Bronchial epithelial cell (primary cell): ENCODE measurements at regions not wholly inside any gene's neighbourhood (a gene's known extent, or its start where the extent isn't known, plus 50 kb on each side); places are given as distances from the start of the nearest gene placed in this dataset.

Source experiments
- DNase-seq: peaks from one replicate; pipeline ENCODE4 v3.0.0-alpha.2; 2010; ENCODE audit warnings: low read depth
- FAIRE-seq: peaks from 2 replicates; lab custom pipeline; 2011; peaks lifted over from hg19 to GRCh38; lab: Jason Lieb, UNC
- H3K27me3 ChIP-seq: 2 replicates; pipeline ENCODE4 v1.5.1; 2011; ENCODE audit warnings: low read length; ENCODE audit not compliant: control insufficient read depth, insufficient read depth
- H3K36me3 ChIP-seq: 2 replicates; pipeline ENCODE4 v1.5.1; 2011; ENCODE audit warnings: low read length; ENCODE audit not compliant: control insufficient read depth, insufficient read depth
- H3K4me3 ChIP-seq: 2 replicates; pipeline ENCODE4 v1.5.1; 2011; ENCODE audit warnings: mild to moderate bottlenecking, low read depth, low read length, control low read depth
- TF ChIP-seq, protein P1 (sequence below): IDR thresholded peaks from 2 replicates; pipeline ENCODE4 v1.5.1; 2011; ENCODE audit warnings: mild to moderate bottlenecking, moderate library complexity, low read length, control low read depth, inconsistent platforms; ENCODE audit not compliant: insufficient read depth, severe bottlenecking

DNA sequence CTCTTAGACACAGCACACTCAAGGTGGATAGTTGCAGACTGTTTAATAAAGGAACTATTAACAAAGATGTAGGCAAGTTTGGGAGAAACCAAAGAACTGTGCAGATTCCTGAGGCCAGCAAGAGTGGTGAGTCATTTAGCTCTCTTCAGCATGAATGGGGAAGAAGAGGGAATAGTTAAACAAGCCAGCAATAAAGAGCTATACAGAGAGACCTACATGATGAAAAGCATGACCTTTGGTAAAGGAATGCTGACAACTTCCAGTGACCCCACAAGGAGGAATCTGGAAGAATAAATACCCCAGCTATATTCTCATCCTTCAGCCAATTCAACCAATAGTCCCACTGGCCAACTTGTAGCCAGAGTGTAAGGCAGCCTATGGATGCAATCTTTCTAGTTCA lies 706.0 kb upstream of the GRAMD2B start:
- H3K27me3 ChIP-seq, result no peaks in the 10 kb centered on the region
- no peaks in the 10 kb centered on the region for H3K36me3 ChIP-seq
- TF ChIP-seq, protein P1, sequence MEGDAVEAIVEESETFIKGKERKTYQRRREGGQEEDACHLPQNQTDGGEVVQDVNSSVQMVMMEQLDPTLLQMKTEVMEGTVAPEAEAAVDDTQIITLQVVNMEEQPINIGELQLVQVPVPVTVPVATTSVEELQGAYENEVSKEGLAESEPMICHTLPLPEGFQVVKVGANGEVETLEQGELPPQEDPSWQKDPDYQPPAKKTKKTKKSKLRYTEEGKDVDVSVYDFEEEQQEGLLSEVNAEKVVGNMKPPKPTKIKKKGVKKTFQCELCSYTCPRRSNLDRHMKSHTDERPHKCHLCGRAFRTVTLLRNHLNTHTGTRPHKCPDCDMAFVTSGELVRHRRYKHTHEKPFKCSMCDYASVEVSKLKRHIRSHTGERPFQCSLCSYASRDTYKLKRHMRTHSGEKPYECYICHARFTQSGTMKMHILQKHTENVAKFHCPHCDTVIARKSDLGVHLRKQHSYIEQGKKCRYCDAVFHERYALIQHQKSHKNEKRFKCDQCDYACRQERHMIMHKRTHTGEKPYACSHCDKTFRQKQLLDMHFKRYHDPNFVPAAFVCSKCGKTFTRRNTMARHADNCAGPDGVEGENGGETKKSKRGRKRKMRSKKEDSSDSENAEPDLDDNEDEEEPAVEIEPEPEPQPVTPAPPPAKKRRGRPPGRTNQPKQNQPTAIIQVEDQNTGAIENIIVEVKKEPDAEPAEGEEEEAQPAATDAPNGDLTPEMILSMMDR, result no peak
- DNase-seq (peak; percentile 52), FAIRE-seq (no peak)
- H3K4me3 ChIP-seq, result no peak overlapping the region

DNA sequence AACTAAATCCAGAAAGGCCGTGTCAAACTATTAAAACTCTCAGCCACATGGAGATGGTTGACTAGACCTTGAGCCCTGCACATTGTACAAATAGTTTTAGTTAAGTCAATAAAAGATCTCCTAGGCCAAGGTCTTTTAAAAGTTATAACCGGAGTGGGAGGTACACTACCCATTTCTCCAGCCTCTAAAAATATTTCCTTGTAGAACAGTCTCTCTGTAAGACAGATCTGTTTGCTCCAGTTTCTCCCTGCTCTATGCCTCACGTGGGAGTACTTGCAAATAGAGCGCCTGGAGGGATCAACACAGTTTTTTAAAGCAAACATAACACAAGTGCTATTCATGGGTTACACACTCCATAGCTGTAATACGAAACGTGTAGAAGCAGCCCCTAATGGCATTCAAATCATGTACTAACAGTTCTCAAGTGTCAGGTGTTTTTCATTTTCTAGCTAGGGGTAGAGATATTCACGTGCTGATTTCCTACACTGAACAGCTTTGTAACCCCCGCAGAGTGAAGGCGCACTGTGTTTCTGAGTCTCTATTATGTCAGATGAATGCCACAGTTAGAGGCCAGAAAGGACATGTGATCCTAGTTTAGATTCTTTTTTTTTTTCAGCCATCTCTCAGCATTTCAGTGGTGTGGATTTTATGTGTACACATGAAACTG lies 703.4 kb upstream of the GRAMD2B start:
- DNase-seq (peak; percentile 90), FAIRE-seq (no peak)
- Histone ChIP-seq H3K36me3 (no peaks in the 10 kb centered on the region), H3K4me3 (no peak overlapping the region), H3K27me3 (no peaks in the 10 kb centered on the region)
- TF ChIP-seq, protein P1, result no peak

DNA sequence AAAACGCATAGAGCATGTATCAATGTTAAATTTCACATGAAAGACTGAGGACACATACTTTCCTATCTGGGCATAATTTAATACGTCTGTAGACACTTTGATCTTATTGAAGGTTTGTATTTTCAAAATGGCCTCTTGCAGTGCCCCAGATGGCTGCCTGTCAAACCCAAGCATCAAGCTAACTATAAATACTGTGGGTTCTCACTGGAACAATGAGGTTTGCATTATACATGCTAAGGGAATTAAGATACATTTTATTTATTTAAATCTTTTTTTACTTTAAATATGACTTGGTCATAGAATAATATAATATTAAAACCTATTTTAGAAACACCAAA lies 702.9 kb upstream of the GRAMD2B start:
- H3K27me3 ChIP-seq, result no peaks in the 10 kb centered on the region
- H3K36me3 ChIP-seq, result no peaks in the 10 kb centered on the region
- FAIRE-seq, result no peak
- TF ChIP-seq, protein P1, result no peak
- no peak overlapping the region for H3K4me3 ChIP-seq
- no peak for DNase-seq

DNA sequence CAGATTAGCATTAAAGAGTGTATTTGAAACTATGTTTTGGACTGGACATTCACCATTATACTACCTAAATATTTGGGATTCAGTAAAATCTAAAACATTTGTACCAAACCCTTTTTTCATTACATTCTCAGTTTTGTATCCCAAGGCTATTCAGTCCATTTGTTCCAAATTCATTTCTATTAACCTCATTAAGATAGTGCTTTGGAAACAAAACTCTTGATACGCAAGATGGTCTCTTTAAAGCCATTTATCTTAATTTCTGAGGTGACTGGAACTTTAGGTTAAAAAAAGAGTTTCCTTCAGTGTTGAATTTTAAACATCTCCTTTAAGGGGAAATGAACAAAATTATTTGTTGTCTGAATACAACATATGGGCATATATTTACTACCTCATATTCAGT lies 702.5 kb upstream of the GRAMD2B start:
- TF ChIP-seq, protein P1, result no peak
- H3K27me3 ChIP-seq, result no peaks in the 10 kb centered on the region
- FAIRE-seq (no peak), DNase-seq (no peak)
- H3K36me3 ChIP-seq, result no peaks in the 10 kb centered on the region
- H3K4me3 ChIP-seq, result no peak overlapping the region

DNA sequence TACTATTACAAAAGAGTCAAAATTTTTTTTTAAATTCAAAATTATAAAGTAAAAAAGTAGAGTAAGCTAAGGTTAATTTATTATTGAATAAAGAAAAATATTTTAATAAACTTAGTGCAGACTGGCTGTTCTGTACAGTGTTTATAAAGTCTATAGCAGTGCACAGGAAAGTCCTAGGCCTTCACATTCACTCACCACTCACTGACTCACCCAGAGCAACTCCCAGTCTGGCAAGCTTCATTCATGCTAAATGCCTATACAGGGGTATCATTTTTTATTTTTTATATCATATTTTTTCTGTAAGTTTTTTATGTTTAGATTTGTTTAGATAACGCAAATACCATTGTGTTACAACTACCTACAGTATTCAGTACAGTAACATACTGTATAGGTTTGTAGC lies 700.7 kb upstream of the GRAMD2B start:
- no peaks in the 10 kb centered on the region for H3K27me3 ChIP-seq
- DNase-seq (peak; percentile 40), FAIRE-seq (no peak)
- H3K4me3 ChIP-seq, result no peak overlapping the region
- TF ChIP-seq, protein P1, result no peak
- no peaks in the 10 kb centered on the region for H3K36me3 ChIP-seq

DNA sequence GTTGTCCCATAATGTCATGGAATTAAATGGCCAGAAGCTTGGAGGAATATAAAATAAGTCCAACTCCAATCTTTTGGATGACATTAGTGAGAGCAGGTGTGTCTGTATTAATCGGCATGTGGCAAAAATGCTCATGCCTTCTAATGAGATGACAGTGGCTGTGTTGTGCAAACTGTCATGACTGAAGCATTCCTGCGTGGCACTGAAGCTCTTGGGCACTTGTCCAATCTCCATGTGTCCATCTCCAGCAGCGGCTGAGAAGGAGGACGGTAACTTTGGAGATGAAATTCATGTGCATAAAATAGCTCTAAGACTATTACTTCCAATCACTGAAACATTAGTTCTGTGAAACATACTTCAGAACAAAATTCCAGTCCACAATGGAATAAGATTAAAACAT lies 697.5 kb upstream of the GRAMD2B start:
- Histone ChIP-seq H3K36me3 (no peaks in the 10 kb centered on the region), H3K27me3 (no peaks in the 10 kb centered on the region), H3K4me3 (no peak overlapping the region)
- TF ChIP-seq, protein P1, result no peak
- no peak for FAIRE-seq
- no peak for DNase-seq
